Loucy (cell line): ENCODE measurements at regions not wholly inside any gene's neighbourhood (a gene's known extent, or its start where the extent isn't known, plus 50 kb on each side); places are given as distances from the start of the nearest gene placed in this dataset.

ENCODE experiments used
- H2AFZ ChIP-seq: fragments of 200-600 bp; sonication (generic); 2 replicates; pipeline ENCODE4 v1.6.0; 2016; ENCODE audit warnings: antibody characterized with exemption, mild to moderate bottlenecking, low read length, moderate library complexity
- H3F3A ChIP-seq: fragments of 200-600 bp; 2 replicates; pipeline ENCODE4 v1.6.0; 2016; ENCODE audit warnings: antibody characterized with exemption, low read depth, mild to moderate bottlenecking
- H3K27me3 ChIP-seq: fragments of 200-600 bp; sonication (generic); 2 replicates; pipeline ENCODE4 v1.6.1; 2014; ENCODE audit warnings: low read length, mild to moderate bottlenecking; ENCODE audit not compliant: insufficient read depth, poor library complexity, severe bottlenecking
- H3K36me3 ChIP-seq: fragments of 200-600 bp; sonication (generic); 2 replicates; pipeline ENCODE4 v1.6.1; 2016; ENCODE audit warnings: low read length; ENCODE audit not compliant: insufficient read depth
- H3K4me1 ChIP-seq: fragments of 200-600 bp; sonication (generic); 2 replicates; pipeline ENCODE4 v1.5.1; 2014; ENCODE audit warnings: low read length, mild to moderate bottlenecking; ENCODE audit not compliant: insufficient read depth, poor library complexity, severe bottlenecking
- H3K4me2 ChIP-seq: fragments of 200-600 bp; sonication (generic); 2 replicates; pipeline ENCODE4 v1.6.0; 2014; ENCODE audit warnings: antibody characterized with exemption, low read length, low read depth, mild to moderate bottlenecking; ENCODE audit not compliant: poor library complexity, severe bottlenecking
- H3K4me3 ChIP-seq: fragments of 200-600 bp; sonication (generic); 2 replicates; pipeline ENCODE4 v1.5.1; 2014; ENCODE audit warnings: low read length, mild to moderate bottlenecking, mixed read lengths; ENCODE audit not compliant: poor library complexity, severe bottlenecking
- H3K79me2 ChIP-seq: fragments of 200-600 bp; sonication (generic); 2 replicates; pipeline ENCODE4 v1.6.1; 2014; ENCODE audit warnings: low read length; ENCODE audit not compliant: insufficient read depth
- H3K9ac ChIP-seq: fragments of 200-600 bp; sonication (generic); 2 replicates; pipeline ENCODE4 v1.6.0; 2014; ENCODE audit warnings: mild to moderate bottlenecking, low read depth, low read length, moderate library complexity; ENCODE audit not compliant: poor library complexity, severe bottlenecking
- H3K9me2 ChIP-seq: fragments of 200-600 bp; sonication (generic); replicated peaks from 2 replicates; pipeline ENCODE4 v1.6.1; 2016; ENCODE audit warnings: low read depth, low read length, mixed read lengths
- H3K9me3 ChIP-seq: fragments of 200-600 bp; sonication (generic); 2 replicates; pipeline ENCODE4 v1.6.1; 2014; ENCODE audit warnings: mild to moderate bottlenecking, antibody characterized with exemption, low read length, low read depth; ENCODE audit not compliant: insufficient read depth
- H4K20me1 ChIP-seq: fragments of 200-600 bp; sonication (generic); 2 replicates; pipeline ENCODE4 v1.6.0; 2014; ENCODE audit warnings: antibody characterized with exemption, low read length, mild to moderate bottlenecking; ENCODE audit not compliant: insufficient read depth, poor library complexity, severe bottlenecking
- CTCF ChIP-seq: fragments of 200-600 bp; sonication (generic); conservative IDR thresholded peaks from 2 replicates; pipeline ENCODE4 v1.5.1; 2014; ENCODE audit warnings: mild to moderate bottlenecking, antibody characterized with exemption, low read length
- EZH2phosphoT487 ChIP-seq: fragments of 200-600 bp; IDR thresholded peaks from 2 replicates; pipeline ENCODE4 v1.6.1; 2018; ENCODE audit warnings: antibody characterized with exemption, mild to moderate bottlenecking, moderate library complexity, borderline replicate concordance

DNA sequence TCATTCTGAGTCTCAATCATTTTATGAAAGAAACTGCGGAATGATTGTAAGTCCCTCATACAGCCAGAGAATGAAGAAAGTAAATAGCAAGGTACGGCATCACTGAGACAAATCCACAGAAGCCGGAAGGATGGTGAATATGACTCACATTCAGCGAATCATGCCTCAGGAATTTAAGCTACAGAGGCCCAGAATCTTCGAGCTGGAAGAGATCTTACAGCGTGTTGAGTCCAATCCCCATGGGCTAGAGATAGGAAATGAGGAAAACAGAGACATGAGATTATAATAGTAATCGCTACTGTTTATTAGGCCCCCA is 173.2 kb downstream of the KIF18A start:
- TF ChIP-seq EZH2phosphoT487 (no peak), CTCF (no peak)
- H3K79me2 ChIP-seq = no peaks in the 10 kb centered on the region
- H3K9ac ChIP-seq = no peak overlapping the region
- H3K4me1 ChIP-seq = no peaks in the 10 kb centered on the region
- H3K9me2 ChIP-seq = no peaks in the 10 kb centered on the region
- no peaks in the 10 kb centered on the region for H3K36me3 ChIP-seq
- no peak overlapping the region for H3K4me2 ChIP-seq
- no peak overlapping the region for H2AFZ ChIP-seq
- no peak overlapping the region for H3K4me3 ChIP-seq
- H4K20me1 ChIP-seq = no peaks in the 10 kb centered on the region
- H3K27me3 ChIP-seq = no peaks in the 10 kb centered on the region
- H3K9me3 ChIP-seq = no peaks in the 10 kb centered on the region
- no peaks in the 10 kb centered on the region for H3F3A ChIP-seq

GRCh38 chr11:27933992-27934829 is 173.7 kb downstream of the KIF18A start:
- H3F3A ChIP-seq = no peaks in the 10 kb centered on the region
- no peaks in the 10 kb centered on the region for H3K79me2 ChIP-seq
- no peak overlapping the region for H3K4me3 ChIP-seq
- no peaks in the 10 kb centered on the region for H3K9me3 ChIP-seq
- H3K36me3 ChIP-seq = no peaks in the 10 kb centered on the region
- no peaks in the 10 kb centered on the region for H3K9me2 ChIP-seq
- no peaks in the 10 kb centered on the region for H3K4me1 ChIP-seq
- H4K20me1 ChIP-seq = no peaks in the 10 kb centered on the region
- no peak overlapping the region for H2AFZ ChIP-seq
- H3K27me3 ChIP-seq = no peaks in the 10 kb centered on the region
- H3K9ac ChIP-seq = no peak overlapping the region
- no peak overlapping the region for H3K4me2 ChIP-seq
- TF ChIP-seq EZH2phosphoT487 = no peak

GRCh38 chr11:27931770-27932169 is 176.2 kb downstream of the KIF18A start:
- Histone ChIP-seq H3K36me3 (no peaks in the 10 kb centered on the region), H3K79me2 (no peaks in the 10 kb centered on the region), H3K9ac (no peak overlapping the region), H3K27me3 (no peaks in the 10 kb centered on the region), H4K20me1 (no peaks in the 10 kb centered on the region), H3K9me2 (no peaks in the 10 kb centered on the region), H3K4me3 (no peak overlapping the region), H2AFZ (no peak overlapping the region), H3F3A (no peaks in the 10 kb centered on the region), H3K9me3 (no peaks in the 10 kb centered on the region), H3K4me2 (no peak overlapping the region), H3K4me1 (no peaks in the 10 kb centered on the region)
- TF ChIP-seq EZH2phosphoT487 = no peak
- TF ChIP-seq CTCF = no peak

DNA sequence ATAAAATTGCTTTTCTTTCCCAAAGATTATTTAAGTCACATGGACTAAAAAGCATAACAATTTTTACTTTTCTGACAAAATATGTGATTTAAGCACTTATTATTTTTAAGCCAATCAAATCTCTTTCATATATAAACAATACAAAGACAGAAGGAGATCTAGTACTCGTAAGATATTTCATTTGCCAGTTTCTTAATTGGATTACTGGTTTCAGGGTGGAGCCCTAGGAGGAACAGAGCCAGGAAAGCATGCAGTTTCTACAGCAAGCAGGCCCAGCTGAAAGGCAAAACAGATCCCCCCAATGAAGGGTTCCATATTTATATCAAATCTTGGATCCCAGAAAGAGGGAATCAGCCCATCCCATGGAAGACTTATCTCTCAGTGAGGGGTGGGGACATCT is 177.0 kb downstream of the KIF18A start:
- H3K4me3 ChIP-seq = no peak overlapping the region
- no peak for TF ChIP-seq CTCF
- TF ChIP-seq EZH2phosphoT487 = no peak
- H3K9ac ChIP-seq = no peak overlapping the region
- no peaks in the 10 kb centered on the region for H4K20me1 ChIP-seq
- no peaks in the 10 kb centered on the region for H3K4me1 ChIP-seq
- H3K9me3 ChIP-seq = no peaks in the 10 kb centered on the region
- H3K36me3 ChIP-seq = no peaks in the 10 kb centered on the region
- H3K27me3 ChIP-seq = no peaks in the 10 kb centered on the region
- H3K79me2 ChIP-seq = no peaks in the 10 kb centered on the region
- no peak overlapping the region for H2AFZ ChIP-seq
- H3K9me2 ChIP-seq = no peaks in the 10 kb centered on the region
- H3F3A ChIP-seq = no peaks in the 10 kb centered on the region
- H3K4me2 ChIP-seq = no peak overlapping the region
